HG03139 (cell line): ENCODE measurements at regions not wholly inside any gene's neighbourhood (a gene's known extent, or its start where the extent isn't known, plus 50 kb on each side); places are given as distances from the start of the nearest gene placed in this dataset.

Experiments
- ATAC-seq: cut with Tn5 transposase; IDR thresholded peaks from one replicate; pipeline ENCODE4 v1.9.1; 2021; ENCODE audit not compliant: unreplicated experiment

GRCh38 chr15:61798631-61799030, 261.6 kb downstream of the VPS13C start:
- ATAC-seq, result no peak

GRCh38 chr15:61796056-61796455, 264.2 kb downstream of the VPS13C start:
- no peak for ATAC-seq

GRCh38 chr15:61794881-61795280, 265.4 kb downstream of the VPS13C start:
- ATAC-seq, result no peak

GRCh38 chr15:61794276-61794675, 266.0 kb downstream of the VPS13C start:
- no peak for ATAC-seq

- no peak for ATAC-seq
Measured at GRCh38 chr15:61784734-61785133, 275.5 kb downstream of the VPS13C start.

GRCh38 chr15:61780278-61780980, 279.8 kb downstream of the VPS13C start:
- no peak for ATAC-seq

- ATAC-seq, result no peak
Measured at GRCh38 chr15:61777689-61778088, 282.6 kb downstream of the VPS13C start.

- ATAC-seq, result no peak
Measured at GRCh38 chr15:61769557-61769956, 290.7 kb downstream of the VPS13C start.

GRCh38 chr15:61768131-61768530, 292.1 kb downstream of the VPS13C start:
- no peak for ATAC-seq

- no peak for ATAC-seq
Measured at GRCh38 chr15:61764981-61765380, 295.3 kb downstream of the VPS13C start.

- ATAC-seq, result no peak
Measured at GRCh38 chr15:61764141-61764540, 296.1 kb downstream of the VPS13C start.

- no peak for ATAC-seq
Measured at GRCh38 chr15:61762676-61763075, 297.6 kb downstream of the VPS13C start.

GRCh38 chr15:61759639-61760038, 300.6 kb downstream of the VPS13C start:
- ATAC-seq, result no peak

GRCh38 chr15:61756071-61756820, 304.0 kb downstream of the VPS13C start:
- no peak for ATAC-seq

- ATAC-seq, result no peak
Measured at GRCh38 chr15:61755467-61755866, 304.8 kb downstream of the VPS13C start.

- ATAC-seq, result no peak
Measured at GRCh38 chr15:61753018-61753710, 307.1 kb downstream of the VPS13C start.

- no peak for ATAC-seq
Measured at GRCh38 chr15:61752001-61752400, 308.2 kb downstream of the VPS13C start.

GRCh38 chr15:61750271-61751084, 309.8 kb downstream of the VPS13C start:
- ATAC-seq, result no peak

GRCh38 chr15:61749169-61749568, 311.1 kb downstream of the VPS13C start:
- ATAC-seq, result no peak

GRCh38 chr15:61748529-61748928, 311.7 kb downstream of the VPS13C start:
- ATAC-seq, result no peak

GRCh38 chr15:61746589-61746988, 313.7 kb downstream of the VPS13C start:
- no peak for ATAC-seq
